ENCODE measurements at regions not wholly inside any gene's neighbourhood (a gene's known extent, or its start where the extent isn't known, plus 50 kb on each side); places are given as distances from the start of the nearest gene placed in this dataset.

GRCh38 chr4:112801341-112801740 lies 164.4 kb downstream of the LARP7 start:
- H3K4me3 ChIP-seq (ENCODE audit: low read depth, low read length), result no peak overlapping the region
- TF ChIP-seq, protein P1, sequence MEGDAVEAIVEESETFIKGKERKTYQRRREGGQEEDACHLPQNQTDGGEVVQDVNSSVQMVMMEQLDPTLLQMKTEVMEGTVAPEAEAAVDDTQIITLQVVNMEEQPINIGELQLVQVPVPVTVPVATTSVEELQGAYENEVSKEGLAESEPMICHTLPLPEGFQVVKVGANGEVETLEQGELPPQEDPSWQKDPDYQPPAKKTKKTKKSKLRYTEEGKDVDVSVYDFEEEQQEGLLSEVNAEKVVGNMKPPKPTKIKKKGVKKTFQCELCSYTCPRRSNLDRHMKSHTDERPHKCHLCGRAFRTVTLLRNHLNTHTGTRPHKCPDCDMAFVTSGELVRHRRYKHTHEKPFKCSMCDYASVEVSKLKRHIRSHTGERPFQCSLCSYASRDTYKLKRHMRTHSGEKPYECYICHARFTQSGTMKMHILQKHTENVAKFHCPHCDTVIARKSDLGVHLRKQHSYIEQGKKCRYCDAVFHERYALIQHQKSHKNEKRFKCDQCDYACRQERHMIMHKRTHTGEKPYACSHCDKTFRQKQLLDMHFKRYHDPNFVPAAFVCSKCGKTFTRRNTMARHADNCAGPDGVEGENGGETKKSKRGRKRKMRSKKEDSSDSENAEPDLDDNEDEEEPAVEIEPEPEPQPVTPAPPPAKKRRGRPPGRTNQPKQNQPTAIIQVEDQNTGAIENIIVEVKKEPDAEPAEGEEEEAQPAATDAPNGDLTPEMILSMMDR (IDR thresholded peaks at IDR 0.05; ENCODE audit: borderline replicate concordance, insufficient read depth, low read depth, low read length), result no peak

GRCh38 chr4:112802780-112803179 lies 165.8 kb downstream of the LARP7 start:
- TF ChIP-seq, protein P1 (IDR thresholded peaks at IDR 0.05; ENCODE audit: borderline replicate concordance, insufficient read depth, low read depth, low read length), result no peak
- H3K4me3 ChIP-seq (ENCODE audit: low read depth, low read length), result no peak overlapping the region

GRCh38 chr4:112807083-112807482 lies 170.1 kb downstream of the LARP7 start:
- TF ChIP-seq, protein P1 (IDR thresholded peaks at IDR 0.05; ENCODE audit: borderline replicate concordance, insufficient read depth, low read depth, low read length), result no peak
- no peak overlapping the region for H3K4me3 ChIP-seq (ENCODE audit: low read depth, low read length)

GRCh38 chr4:112808001-112808400 lies 171.1 kb downstream of the LARP7 start:
- TF ChIP-seq, protein P1 (IDR thresholded peaks at IDR 0.05; ENCODE audit: borderline replicate concordance, insufficient read depth, low read depth, low read length), result no peak
- H3K4me3 ChIP-seq (ENCODE audit: low read depth, low read length), result no peak overlapping the region

GRCh38 chr4:112813790-112814189 lies 176.8 kb downstream of the LARP7 start:
- H3K4me3 ChIP-seq (ENCODE audit: low read depth, low read length), result no peak overlapping the region
- TF ChIP-seq, protein P1 (IDR thresholded peaks at IDR 0.05; ENCODE audit: borderline replicate concordance, insufficient read depth, low read depth, low read length), result no peak

DNA sequence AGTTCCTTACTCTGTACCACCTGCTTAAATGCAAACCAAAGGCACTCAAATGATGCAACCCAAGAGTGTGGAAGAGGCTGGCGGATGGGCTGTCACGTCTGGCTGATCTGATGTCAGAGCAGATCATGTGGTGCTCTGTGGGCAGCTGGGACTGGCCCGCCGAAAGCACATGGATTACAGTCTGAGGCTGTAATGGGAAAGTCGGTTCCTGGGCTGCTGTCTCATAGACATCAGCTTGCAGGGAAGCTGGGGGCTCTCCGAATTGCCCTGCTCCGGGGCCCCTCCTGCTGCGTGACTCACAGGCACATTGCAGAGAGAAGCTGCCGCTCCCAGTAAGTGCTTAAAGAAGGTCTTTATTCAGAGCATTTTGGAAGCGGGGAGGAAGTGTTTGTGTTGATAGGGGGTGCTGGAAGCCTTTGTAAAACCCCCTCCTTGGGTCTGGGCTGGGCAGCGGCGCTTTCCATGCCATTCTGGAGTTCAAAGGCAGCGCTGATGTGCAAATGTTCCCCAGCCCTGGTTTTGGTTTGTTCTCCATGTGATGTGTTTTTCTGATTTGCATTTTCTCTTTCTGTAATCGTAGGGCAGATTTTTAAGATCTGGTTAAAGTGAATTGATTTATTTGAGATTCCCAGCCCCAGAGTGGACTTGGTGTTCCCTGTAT lies 181.1 kb downstream of the LARP7 start:
- peak overlapping the region; percentile 81 for H3K4me3 ChIP-seq (ENCODE audit: low read depth, low read length)
- TF ChIP-seq, protein P1 (IDR thresholded peaks at IDR 0.05; ENCODE audit: borderline replicate concordance, insufficient read depth, low read depth, low read length), result no peak

- TF ChIP-seq, protein P1 (IDR thresholded peaks at IDR 0.05; ENCODE audit: borderline replicate concordance, insufficient read depth, low read depth, low read length), result no peak
- H3K4me3 ChIP-seq (ENCODE audit: low read depth, low read length), result peak overlapping the region; percentile 81
These were observed 181.6 kb downstream of the LARP7 start for GRCh38 chr4:112818594-112818965.

Data from GM12875 (cell line).